ENCODE measurements at regions not wholly inside any gene's neighbourhood (a gene's known extent, or its start where the extent isn't known, plus 50 kb on each side); places are given as distances from the start of the nearest gene placed in this dataset.
"Not testable (repeated sequence)": the region's sequence is repeated elsewhere in the genome, so short reads cannot be mapped to it uniquely, and the experiment has no call there.

DNA sequence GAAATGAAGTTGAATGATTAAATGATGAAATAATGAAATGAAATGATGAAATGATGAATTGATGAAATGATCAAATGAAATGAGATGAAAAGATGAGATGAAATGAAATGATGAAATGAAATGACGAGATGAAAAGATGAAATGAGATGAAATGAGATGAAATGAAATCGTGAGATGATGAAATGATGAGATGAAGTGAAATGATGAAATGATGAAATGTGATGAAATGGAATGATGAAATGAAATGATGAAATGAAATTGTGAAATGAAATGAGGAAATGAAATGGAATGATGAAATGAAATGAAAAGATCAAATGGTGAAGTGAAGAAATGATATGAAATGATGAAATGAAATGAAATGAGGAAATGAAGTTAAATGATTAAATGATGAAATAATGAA is 468.7 kb downstream of the FAM72C start (continued):
- TF ChIP-seq ZNF707 (tag by site-specific recombination; IDR thresholded peaks at IDR 0.05) (0 out of 2 replicates have a peak, but pooled peaks have one; percentile 62), ZEB2 (tag by site-specific recombination; IDR thresholded peaks at IDR 0.05) (peak; percentile 43; the same call in 1 of the 2 replicates), ZNF324 (tag by site-specific recombination; IDR thresholded peaks at IDR 0.05) (peak; percentile 95), ZNF785 (tag by site-specific recombination; IDR thresholded peaks at IDR 0.05) (peak; percentile 93), ZNF248 (tag by site-specific recombination; IDR thresholded peaks at IDR 0.05) (peak; percentile 90; the same call in 1 of the 2 replicates), ZNF366 (tag by site-specific recombination; conservative IDR thresholded peaks at IDR 0.05) (peak; percentile 95), SCRT1 (tag by site-specific recombination; IDR thresholded peaks at IDR 0.05; ENCODE audit: borderline replicate concordance) (0 out of 2 replicates have a peak, but pooled peaks have one; percentile 21)
- TF ChIP-seq, protein P1, sequence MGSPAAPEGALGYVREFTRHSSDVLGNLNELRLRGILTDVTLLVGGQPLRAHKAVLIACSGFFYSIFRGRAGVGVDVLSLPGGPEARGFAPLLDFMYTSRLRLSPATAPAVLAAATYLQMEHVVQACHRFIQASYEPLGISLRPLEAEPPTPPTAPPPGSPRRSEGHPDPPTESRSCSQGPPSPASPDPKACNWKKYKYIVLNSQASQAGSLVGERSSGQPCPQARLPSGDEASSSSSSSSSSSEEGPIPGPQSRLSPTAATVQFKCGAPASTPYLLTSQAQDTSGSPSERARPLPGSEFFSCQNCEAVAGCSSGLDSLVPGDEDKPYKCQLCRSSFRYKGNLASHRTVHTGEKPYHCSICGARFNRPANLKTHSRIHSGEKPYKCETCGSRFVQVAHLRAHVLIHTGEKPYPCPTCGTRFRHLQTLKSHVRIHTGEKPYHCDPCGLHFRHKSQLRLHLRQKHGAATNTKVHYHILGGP (tag by site-specific recombination; IDR thresholded peaks at IDR 0.05), result peak; percentile 38; the same call in 1 of the 2 replicates
- TF ChIP-seq, protein P2, sequence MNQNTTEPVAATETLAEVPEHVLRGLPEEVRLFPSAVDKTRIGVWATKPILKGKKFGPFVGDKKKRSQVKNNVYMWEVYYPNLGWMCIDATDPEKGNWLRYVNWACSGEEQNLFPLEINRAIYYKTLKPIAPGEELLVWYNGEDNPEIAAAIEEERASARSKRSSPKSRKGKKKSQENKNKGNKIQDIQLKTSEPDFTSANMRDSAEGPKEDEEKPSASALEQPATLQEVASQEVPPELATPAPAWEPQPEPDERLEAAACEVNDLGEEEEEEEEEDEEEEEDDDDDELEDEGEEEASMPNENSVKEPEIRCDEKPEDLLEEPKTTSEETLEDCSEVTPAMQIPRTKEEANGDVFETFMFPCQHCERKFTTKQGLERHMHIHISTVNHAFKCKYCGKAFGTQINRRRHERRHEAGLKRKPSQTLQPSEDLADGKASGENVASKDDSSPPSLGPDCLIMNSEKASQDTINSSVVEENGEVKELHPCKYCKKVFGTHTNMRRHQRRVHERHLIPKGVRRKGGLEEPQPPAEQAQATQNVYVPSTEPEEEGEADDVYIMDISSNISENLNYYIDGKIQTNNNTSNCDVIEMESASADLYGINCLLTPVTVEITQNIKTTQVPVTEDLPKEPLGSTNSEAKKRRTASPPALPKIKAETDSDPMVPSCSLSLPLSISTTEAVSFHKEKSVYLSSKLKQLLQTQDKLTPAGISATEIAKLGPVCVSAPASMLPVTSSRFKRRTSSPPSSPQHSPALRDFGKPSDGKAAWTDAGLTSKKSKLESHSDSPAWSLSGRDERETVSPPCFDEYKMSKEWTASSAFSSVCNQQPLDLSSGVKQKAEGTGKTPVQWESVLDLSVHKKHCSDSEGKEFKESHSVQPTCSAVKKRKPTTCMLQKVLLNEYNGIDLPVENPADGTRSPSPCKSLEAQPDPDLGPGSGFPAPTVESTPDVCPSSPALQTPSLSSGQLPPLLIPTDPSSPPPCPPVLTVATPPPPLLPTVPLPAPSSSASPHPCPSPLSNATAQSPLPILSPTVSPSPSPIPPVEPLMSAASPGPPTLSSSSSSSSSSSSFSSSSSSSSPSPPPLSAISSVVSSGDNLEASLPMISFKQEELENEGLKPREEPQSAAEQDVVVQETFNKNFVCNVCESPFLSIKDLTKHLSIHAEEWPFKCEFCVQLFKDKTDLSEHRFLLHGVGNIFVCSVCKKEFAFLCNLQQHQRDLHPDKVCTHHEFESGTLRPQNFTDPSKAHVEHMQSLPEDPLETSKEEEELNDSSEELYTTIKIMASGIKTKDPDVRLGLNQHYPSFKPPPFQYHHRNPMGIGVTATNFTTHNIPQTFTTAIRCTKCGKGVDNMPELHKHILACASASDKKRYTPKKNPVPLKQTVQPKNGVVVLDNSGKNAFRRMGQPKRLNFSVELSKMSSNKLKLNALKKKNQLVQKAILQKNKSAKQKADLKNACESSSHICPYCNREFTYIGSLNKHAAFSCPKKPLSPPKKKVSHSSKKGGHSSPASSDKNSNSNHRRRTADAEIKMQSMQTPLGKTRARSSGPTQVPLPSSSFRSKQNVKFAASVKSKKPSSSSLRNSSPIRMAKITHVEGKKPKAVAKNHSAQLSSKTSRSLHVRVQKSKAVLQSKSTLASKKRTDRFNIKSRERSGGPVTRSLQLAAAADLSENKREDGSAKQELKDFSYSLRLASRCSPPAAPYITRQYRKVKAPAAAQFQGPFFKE (tag by site-specific recombination; IDR thresholded peaks at IDR 0.05; ENCODE audit: borderline replicate concordance), result 0 out of 2 replicates have a peak, but pooled peaks have one; percentile 85

DNA sequence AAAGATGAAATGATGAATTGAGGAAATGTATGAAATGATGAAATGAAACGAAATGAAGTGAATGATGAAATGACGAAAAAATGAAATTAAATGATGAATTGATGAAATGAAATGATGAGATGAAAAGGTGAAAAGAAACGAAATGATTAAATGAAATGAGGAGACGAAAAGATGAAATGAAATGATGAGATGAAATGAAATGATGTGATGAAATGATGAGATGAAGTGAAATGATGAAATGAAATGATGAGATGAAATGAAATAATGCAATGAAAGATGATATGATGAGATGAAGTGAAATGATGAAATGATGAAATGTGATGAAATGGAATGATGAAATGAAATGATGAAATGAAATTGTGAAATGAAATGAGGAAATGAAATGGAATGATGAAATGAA is 469.7 kb downstream of the FAM72C start:
- TF ChIP-seq PRDM1 (tag by site-specific recombination; IDR thresholded peaks at IDR 0.05), result peak; percentile 33; the same call in 1 of the 2 replicates
- peak; percentile 48; the same call in 1 of the 2 replicates for TF ChIP-seq ZNF366 (tag by site-specific recombination; conservative IDR thresholded peaks at IDR 0.05)
- POLR2A ChIA-PET, result not testable (repeated sequence)

DNA sequence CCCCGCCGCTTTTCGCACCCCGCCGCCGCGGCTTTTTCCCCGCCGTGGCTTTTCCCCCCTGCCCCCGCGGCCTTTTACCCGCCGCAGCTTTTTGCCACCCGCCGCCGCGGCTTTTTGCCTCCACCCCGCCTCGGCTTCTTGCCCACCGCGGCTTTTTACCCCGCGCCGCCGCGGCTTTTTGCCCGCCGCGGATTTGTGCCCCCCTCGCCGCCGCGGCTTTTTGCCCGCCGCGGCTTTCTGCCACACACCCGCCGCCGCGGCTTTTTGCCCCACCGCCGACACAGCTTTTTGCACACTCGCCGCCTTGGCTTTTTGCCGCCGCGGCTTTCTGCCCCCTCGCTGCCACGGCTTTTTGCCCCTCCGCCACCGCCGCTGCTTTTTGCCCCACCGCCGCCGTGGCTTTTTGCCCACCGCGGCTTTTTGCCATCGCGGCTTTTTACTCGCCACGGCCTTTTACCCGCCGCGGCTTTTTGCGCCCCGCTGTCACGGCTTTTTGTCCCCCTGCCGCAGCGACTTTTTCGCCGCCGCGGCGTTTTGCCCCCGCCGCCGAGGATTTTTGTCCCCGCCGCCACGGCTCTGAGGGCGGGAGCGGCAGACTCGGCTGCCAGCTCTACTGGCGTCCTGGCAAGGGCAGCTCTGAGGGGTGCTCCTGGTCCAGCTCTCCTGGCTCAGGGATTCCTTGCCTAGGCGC is 473.6 kb downstream of the FAM72C start:
- H3K27ac ChIP-seq (ENCODE audit: extremely low read depth, low read depth, low read length); H3K4me1 ChIP-seq (ENCODE audit: control insufficient read depth, insufficient read depth, low read length); POLR2A ChIA-PET; CTCF ChIA-PET; H3K36me3 ChIP-seq (ENCODE audit: control insufficient read depth in 2 of 2, insufficient read depth in 1 of 2, low read length in 2 of 2); H3K9me3 ChIP-seq (ENCODE audit: control insufficient read depth, insufficient read depth, low read depth, low read length): not testable (repeated sequence)
- TF ChIP-seq, protein P3, sequence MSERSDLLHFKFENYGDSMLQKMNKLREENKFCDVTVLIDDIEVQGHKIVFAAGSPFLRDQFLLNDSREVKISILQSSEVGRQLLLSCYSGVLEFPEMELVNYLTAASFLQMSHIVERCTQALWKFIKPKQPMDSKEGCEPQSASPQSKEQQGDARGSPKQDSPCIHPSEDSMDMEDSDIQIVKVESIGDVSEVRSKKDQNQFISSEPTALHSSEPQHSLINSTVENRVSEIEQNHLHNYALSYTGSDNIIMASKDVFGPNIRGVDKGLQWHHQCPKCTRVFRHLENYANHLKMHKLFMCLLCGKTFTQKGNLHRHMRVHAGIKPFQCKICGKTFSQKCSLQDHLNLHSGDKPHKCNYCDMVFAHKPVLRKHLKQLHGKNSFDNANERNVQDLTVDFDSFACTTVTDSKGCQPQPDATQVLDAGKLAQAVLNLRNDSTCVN (tag by site-specific recombination; optimal IDR thresholded peaks at IDR 0.05), result peak; percentile 14
- H3K4me3 ChIP-seq (ENCODE audit: low read depth, low read length), result peak overlapping the region; percentile 50

More for the DNA sequence above, 469.7 kb downstream of the FAM72C start:
- H3K4me3 ChIP-seq (ENCODE audit: low read depth, low read length); H3K27ac ChIP-seq (ENCODE audit: extremely low read depth, low read depth, low read length); H3K9me3 ChIP-seq (ENCODE audit: control insufficient read depth, insufficient read depth, low read depth, low read length); H3K36me3 ChIP-seq (ENCODE audit: control insufficient read depth in 2 of 2, insufficient read depth in 1 of 2, low read length in 2 of 2); CTCF ChIA-PET; H3K4me1 ChIP-seq (ENCODE audit: control insufficient read depth, insufficient read depth, low read length): not testable (repeated sequence)
